NCI-H1105 (cell line): ENCODE measurements at regions not wholly inside any gene's neighbourhood (a gene's known extent, or its start where the extent isn't known, plus 50 kb on each side); places are given as distances from the start of the nearest gene placed in this dataset.
"Not testable (repeated sequence)": the region's sequence is repeated elsewhere in the genome, so short reads cannot be mapped to it uniquely, and the experiment has no call there.

Experiments used
- DNase-seq: peaks from one replicate; lab custom pipeline; 2025; lab: John Stamatoyannopoulos, UW

GRCh38 chr5:91928754-91929521 is 545.8 kb upstream of the ARRDC3 start:
- DNase-seq, result peak; percentile 10

GRCh38 chr5:91927439-91927838 is 544.3 kb upstream of the ARRDC3 start:
- no peak for DNase-seq

- DNase-seq, result no peak
These were observed 542.1 kb upstream of the ARRDC3 start for GRCh38 chr5:91925249-91925648.

GRCh38 chr5:91917037-91917814 is 534.1 kb upstream of the ARRDC3 start:
- DNase-seq, result not testable (repeated sequence)

DNA sequence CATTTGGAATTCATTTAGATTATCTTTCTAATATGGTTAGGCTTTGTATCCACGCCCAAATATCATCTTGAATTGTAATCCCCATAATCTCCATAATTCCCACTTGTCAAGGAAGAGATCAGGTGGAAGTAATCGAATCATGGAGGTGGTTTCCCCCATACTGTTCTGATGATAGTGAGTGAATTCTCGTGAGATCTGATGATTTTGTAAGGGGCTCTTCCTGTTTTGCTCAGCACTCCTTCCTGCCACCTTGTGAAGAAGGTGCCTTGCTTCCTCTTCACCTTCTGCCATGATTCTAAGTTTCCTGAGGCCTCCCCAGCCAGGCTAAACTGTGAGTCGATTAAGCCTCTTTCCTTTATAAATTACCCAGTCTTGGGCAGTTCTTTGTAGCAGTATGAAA is 527.5 kb upstream of the ARRDC3 start:
- no peak for DNase-seq

DNA sequence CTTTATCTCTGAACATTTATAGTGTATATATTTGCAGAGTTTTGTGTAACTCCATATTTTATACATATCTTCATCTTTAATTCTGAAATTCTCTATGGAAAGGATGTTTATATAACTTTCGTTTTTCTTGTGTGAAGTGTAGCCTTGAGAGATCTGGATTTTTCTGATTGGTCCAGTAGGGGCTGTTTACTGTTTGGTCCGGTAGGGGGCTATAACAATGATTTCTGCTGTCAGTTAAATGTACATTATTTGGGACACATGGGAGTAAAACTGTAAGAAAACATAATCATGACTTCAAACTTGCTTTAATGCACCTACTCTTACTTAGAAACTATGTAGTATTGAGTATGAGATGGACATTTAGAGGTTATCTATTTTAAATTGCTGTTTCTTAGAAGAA is 527.1 kb upstream of the ARRDC3 start:
- DNase-seq, result no peak

DNA sequence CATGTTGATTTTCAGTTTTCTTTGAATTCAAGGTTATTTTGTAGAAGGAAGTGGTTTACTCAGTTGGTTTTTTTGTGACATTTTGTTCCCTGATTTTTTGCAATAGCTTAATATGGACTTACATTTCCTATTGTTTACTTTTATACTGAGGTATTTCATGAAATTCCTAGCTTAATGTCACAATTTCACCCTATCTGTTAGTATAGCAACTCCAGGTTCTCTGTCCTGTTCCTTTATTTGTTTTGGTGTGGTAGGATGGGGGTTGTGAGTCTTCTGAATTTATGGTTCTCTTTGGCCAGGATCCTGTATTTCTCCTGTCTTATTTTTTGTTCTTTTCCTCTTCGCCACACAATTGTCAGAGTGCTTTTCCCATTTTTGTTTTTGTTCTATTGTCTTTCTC is 523.4 kb upstream of the ARRDC3 start:
- no peak for DNase-seq

GRCh38 chr5:91906027-91906426 is 522.9 kb upstream of the ARRDC3 start:
- DNase-seq, result no peak

GRCh38 chr5:91898898-91899297 is 515.8 kb upstream of the ARRDC3 start:
- DNase-seq, result no peak

- DNase-seq, result no peak
These were observed 514.9 kb upstream of the ARRDC3 start for GRCh38 chr5:91898019-91898418.

DNA sequence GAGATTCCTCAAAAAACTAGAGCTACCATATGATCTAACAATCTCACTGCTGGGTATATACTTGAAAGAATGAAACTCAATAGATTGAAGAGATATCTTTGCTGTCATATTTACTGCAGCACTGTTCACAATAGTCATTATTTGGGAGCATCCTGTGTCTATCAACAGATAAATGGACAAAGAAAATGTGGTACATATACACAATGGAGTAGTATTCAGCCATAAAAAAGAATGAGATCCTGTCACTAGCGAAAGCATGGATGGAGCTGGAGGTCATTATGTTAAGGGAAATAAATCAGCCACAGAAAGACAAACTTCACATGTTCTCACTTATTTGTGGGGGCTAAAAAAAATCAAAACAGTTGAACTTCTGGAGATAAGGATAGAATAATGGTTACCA is 505.7 kb upstream of the ARRDC3 start:
- DNase-seq, result no peak

DNA sequence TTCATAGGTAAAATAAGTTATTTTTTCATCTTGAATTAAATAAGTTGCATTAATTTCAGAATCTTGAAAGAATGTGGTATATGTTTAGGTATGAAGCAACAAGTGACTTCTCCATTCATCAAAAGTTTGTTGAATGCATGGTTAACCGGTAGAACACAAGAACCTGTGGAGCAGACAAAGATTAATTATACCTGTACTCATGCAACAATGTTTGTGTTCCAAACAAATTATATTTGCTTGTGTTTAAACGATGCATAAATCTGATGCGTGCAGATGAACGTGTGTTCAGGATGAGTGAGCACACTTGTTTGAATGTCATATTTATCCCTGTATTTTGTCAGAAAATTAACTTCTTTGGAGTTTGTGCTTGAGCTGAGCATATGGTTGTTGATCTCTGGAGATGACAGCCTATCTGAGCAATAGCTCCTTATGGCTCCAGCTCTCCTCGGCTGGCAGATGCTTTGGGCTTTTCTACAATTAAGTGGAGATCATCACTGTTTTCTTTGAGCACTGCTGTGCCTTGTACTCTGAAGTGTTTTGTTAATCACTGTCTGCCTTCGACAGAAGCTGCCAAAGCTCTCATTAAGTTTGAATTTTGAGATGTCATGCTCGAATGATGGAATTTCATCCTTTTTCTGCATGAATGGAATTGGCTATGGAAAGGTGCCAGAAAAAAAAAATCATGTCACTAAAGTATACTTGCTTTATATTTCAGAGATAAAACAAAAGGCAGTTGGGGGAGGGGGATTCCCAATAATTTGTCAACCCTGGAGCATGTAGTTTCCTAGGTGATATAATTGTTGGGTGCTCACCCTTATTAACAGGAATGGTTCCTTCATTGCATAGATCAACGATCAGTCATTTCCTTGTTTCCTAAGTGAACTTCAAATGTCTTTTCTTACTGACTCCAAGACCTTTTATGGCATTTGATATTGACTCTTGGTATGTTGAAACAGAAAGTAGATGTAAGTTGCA is 502.5 kb upstream of the ARRDC3 start:
- DNase-seq, result peak; percentile 22

GRCh38 chr5:91884036-91884435 is 500.9 kb upstream of the ARRDC3 start:
- no peak for DNase-seq

GRCh38 chr5:91875196-91875779 is 492.2 kb upstream of the ARRDC3 start:
- DNase-seq, result no peak

DNA sequence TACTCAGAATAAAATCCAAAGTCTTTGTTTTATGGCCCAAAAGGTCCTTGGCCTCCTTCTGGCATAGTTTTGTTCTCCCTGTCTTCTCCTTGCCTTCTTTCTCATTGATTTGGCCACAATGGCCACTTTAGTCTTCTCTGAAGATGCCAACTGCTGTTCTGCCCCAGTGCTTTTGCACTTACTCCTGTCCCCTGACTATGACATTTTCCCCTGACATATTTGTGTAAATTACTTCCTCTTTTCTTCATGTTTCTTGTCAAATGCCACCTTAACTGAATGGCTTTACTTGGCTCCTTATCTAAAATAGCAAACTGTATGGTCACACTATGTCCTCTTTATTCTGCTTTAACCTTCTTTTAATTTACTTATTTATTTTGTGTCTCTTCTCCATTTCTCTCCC is 484.7 kb upstream of the ARRDC3 start:
- DNase-seq, result no peak

DNA sequence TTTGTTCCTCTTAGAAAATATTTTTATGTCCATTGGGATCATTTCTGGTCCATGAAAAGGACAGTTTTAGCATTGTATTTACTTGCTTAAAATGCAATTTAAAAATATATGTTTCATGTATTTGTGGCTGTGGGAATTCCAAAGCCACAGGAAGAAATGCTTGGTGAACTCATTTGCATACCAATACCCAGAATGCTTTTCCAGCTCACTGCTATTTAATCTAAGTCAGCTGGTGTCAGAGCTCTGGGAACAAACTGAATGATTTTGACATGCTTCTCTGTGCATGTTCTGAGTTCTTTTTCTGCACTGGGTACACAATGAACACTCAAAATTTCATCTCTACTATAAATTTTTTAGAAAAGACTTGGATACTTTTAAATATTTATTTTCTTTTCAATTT is 482.8 kb upstream of the ARRDC3 start:
- no peak for DNase-seq

DNA sequence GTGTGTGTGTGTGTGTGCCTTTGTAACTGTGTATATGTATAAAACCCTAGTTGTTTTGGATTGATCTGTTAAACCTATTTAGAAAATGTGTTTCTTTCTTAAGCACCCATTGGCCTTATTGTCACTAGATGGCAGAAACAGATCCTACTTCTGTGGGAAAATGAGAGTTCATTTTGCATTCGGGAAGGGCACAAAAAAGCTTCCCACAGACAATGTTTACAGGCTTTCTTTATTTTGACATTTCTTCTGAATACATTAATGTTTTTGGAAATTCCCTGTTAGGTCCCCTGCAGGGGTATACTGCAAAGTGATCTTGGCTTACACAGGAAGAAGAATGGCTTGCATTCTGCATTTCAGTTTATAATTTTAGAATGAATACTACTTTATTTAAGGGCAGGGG is 481.8 kb upstream of the ARRDC3 start:
- no peak for DNase-seq

DNA sequence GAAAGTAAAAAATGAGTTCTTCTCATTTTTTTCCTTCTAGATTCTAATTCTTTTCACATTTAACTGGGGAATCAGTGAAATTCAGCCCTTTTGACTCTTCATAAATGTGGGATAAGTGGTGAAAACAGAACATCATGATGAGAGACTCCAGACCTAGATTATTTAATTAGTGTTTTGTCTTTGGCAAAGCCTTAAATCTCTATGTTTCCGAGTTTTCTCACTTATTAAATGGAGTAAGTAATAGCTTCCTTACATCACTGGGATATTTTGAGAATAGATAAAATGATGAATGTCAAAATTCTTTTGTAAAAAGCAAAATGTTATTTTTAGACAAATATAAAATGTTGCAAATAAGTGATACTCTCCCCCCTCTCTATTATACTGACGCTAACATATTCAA is 468.6 kb upstream of the ARRDC3 start:
- DNase-seq, result no peak

GRCh38 chr5:91850031-91850430 is 466.9 kb upstream of the ARRDC3 start:
- DNase-seq, result no peak

GRCh38 chr5:91849069-91849468 is 466.0 kb upstream of the ARRDC3 start:
- no peak for DNase-seq

- no peak for DNase-seq
These were observed 465.3 kb upstream of the ARRDC3 start for GRCh38 chr5:91848453-91848852.

- DNase-seq, result no peak
These were observed 458.3 kb upstream of the ARRDC3 start for GRCh38 chr5:91841423-91841822.
